NCI-H1694 (cell line): ENCODE measurements at regions not wholly inside any gene's neighbourhood (a gene's known extent, or its start where the extent isn't known, plus 50 kb on each side); places are given as distances from the start of the nearest gene placed in this dataset.

Source experiments
- DNase-seq: peaks from one replicate; lab custom pipeline; 2025; lab: John Stamatoyannopoulos, UW

DNA sequence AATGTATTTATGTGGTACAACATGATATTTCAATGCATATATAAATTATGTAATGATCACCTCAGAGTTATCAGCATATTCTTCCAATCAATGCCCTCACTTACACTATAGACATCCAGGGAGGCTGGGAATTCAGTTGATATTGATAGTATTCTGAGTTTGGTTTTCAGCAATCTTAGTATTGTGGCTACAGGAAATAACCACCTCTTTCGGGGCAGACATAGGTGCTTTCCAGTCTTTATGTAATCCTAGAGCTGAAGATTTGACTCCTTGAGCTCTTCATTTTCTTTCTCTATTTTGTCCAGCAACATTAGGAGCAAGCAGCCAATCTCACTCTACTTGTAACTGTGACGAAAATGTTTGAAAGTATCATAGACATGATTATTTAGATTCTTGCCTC, 712.7 kb upstream of the KIRREL3 start:
- no peak for DNase-seq

DNA sequence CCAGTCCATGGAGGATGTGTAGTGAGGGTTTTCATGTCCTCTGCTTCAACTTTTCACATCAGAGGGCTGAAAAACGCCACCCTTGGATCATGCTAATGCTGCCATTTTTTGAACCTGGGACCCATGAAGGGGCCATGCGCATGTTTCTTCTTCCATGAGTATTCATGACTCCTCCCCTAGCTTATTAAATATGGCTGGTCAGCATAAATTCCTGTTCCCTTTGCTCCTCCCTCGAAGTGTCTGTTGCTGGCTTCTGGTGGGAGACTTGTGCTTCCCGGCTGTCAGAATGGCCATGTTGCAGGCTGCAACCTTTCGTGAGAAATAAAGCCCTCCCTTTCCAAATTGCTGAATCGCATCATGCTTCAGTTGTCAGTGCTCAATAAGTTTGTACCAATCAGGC, 711.2 kb upstream of the KIRREL3 start:
- DNase-seq = no peak

DNA sequence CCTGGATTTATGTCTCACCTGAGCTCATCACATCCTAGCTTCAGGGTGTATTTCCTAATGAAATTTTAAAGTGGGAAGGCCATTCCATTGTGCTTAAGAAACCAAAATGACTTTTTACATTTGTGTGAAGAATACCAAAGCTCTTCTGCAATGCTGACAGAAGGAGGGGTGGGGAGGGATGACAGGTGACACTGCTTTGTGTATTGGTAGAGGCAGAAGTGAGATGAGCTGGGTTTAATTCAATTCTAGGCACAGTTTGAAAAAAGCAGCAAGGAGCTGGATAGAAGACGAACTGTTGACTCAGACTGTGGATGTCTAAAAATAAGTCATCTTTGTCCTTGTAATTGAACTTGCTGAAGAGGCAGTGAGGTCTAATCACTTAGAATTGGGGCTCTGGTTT, 710.3 kb upstream of the KIRREL3 start:
- no peak for DNase-seq

DNA sequence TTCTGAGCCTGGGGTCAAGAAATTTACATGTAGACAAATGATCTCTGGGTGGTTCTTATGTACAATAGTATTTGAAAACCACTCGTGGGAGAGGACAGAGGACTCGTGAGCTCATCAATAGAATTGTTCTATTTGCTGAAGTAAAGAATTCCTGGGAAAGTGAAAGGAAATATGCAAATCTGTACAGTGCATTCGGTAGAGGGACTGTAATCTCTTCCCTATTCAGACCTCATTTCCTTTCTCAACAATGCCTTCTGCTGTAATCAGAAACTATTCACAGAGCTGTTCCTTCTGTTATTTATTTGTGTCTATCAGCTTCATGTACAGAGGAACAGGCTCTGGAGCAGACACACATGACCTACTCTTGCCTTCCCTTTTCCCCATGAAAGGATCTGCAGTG, 709.4 kb upstream of the KIRREL3 start:
- no peak for DNase-seq

DNA sequence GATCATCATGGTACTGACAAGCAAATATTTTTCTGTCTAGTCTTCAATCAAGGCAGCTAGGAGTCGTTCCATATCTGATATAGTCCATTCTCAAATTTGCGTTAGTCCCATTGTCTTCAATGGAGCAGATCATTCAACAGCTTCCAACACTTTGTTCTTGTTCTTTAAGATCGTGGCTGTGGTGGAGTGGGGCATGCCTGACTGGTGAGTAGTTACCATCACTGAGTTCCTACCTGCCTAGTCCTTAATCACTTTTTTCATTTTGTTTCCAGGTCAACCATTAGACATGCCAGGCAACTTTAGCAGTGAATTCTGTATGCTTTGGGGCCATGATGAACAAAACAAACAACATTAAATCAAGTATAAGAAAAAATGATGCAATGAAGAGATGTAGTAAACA, 693.1 kb upstream of the KIRREL3 start:
- no peak for DNase-seq

DNA sequence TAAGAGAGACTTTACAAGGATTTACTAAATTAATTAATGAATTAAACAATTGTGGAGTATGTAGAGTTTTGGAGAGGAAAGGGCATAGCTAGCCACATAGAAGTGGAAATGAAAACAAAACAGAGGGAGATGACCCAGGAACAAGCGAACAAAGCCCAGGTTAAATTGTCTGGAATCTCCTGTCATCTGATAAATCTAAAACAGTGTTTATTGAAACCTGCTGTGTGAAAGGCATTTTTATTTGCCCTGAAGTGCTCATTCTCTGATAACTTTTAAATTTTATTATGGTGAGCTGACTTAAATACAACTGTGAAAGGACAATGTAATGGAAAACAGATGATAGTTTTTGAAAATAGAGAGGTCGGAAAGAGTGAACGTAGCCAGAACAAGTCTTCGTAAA, 682.8 kb upstream of the KIRREL3 start:
- no peak for DNase-seq

DNA sequence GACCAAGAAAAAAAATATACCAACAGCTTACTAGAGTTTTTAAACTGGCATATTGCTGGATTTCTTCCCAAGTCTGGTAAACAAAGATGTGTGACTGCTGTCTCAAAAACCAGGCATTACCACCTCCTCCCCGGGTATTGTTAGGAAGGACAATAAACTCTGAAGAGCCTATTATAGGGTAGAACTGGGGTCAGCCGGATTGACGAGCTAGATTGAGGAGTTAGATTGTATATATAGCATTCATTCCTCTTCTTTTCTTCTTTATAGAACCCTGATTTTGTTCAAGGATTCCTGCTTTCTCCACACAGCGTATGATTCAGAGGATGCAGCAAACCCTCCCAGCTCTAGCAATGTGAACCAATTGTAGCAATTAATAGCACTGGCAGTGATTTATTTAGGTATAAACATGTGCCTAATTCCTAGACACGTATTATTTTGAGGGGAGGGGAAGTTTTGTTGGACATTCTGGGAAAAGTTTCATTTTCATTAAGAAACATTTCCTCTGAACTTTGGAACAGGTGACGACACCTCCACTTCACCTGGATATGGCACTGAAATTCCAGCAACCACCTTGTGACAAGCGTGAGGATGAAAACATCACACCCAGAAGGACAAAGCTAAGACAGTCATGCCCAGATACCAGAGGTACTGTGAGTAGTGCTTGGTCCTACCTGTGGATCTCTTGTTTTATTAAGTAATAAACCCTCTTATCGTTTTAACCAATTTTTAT, 679.4 kb upstream of the KIRREL3 start:
- DNase-seq = no peak

DNA sequence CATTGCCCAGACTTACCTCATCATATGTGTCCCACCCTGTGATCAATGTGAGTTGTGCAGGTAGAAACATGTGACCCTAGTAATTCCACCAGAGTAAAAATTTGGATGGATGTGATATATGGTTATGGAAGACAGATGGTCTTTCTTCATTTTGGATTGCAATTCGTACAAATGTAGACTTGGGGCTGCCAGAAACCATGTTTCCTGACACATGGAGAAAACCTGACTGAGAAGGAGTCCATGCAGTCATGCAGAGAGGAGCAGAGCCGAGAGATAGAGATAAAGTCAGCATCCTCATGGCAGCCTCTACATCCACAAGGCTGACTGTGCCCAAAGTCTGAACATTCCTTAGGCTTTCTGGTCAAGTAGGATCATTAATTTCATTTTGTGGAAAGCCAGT, 678.1 kb upstream of the KIRREL3 start:
- no peak for DNase-seq

DNA sequence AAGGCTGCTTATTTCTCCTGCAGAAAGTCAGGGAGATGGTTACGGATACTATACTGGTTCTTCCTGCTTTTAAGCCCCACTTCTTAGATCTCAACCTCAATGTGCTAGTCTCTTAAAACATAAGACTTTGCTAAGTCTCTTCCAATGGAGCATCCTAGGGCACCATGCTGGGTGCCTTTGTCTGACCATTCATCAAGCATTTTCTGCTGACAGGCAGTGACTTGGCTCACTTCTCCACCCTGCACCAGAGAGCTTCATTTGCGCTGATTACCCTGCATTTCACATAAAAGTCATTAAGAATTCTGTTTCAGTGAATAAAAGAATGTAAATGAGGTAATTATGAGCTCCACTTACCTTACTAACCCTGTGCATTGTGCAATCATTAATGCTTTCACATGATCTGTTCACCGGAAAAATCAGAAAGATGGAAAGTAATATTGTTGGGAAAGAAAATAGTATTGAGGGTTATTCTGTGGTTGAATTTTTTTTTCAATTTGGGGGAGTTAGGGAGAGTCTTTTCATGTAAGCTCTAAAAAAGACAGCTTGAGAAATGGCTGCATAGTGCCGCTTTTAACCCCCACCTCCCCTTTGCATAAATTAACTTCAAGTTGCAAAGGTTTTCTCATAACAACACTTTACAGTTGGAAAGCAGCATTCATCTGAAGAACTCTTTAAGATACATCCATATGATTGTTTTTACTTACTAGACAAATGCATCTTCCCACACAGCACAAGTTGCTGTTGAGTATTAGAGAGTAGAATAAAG, 677.3 kb upstream of the KIRREL3 start:
- no peak for DNase-seq

DNA sequence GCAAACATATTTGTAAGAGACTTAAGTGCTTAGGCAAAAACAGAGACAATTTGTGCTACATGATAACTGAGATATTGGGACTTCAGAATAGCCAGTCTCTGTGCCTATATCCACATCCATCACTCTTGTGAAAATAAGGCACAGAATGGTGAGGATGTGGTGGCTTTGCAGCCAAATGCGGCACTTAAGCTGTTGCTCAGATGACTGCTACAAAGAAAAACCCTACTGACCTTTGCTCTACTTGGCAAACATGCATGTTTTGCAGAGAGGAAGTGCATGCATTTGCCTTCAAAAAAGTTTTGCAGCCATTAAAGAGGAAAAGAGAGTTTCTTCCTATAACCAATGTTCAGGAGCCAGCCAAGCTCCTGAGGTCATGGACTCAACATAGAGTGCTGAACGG, 675.0 kb upstream of the KIRREL3 start:
- DNase-seq = no peak

DNA sequence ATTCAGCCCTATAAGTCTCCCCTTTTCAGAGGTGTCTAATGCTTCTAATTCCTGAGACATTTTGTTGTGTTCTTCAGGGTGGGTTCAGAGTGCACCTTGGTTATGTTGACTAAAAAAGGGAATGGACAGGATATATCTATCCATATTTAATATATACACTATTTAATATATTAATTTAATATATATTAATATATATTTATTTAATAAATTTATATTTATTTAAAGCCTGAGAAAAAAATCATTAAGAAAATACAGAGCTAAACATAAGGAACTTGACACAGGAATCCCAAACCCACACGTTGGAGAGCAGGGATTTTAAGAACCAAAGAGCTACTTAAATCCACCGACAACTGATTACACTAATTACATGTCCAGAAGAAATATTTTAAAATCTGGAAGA, 674.2 kb upstream of the KIRREL3 start:
- no peak for DNase-seq

DNA sequence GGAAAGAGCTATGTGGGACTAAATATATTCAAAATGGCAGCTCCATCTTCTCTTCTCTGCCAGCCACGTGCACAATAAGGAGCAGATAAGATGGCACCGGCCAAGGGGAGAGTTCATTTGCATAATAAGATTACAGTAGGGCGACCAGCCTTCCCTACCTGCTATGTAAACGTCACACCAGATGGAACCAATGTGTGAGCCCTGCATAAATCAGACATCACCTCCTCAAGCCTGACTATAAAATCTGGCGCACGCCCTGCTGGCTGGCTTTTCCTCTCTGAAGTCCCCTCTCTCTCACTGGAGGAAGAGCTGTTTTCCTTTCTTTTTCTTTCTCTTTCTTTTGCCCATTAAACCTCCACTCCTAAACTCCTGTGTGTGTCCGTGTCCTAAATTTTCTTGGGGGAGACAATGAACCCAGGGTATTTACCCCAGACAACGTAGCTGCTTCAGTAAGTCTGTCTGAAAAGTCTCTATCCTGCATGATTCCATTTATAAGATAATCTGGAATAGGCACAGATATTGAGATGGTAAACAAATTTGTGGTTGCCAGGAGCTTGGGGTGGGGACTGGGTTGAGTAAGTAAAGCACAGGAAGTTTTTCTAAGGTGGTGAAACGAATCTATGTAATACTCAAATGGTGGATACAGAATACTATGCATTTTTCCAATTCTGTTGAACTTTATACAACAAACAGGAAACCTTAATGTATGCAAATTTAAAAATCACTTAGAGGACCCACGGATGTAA, 670.0 kb upstream of the KIRREL3 start:
- DNase-seq = no peak

DNA sequence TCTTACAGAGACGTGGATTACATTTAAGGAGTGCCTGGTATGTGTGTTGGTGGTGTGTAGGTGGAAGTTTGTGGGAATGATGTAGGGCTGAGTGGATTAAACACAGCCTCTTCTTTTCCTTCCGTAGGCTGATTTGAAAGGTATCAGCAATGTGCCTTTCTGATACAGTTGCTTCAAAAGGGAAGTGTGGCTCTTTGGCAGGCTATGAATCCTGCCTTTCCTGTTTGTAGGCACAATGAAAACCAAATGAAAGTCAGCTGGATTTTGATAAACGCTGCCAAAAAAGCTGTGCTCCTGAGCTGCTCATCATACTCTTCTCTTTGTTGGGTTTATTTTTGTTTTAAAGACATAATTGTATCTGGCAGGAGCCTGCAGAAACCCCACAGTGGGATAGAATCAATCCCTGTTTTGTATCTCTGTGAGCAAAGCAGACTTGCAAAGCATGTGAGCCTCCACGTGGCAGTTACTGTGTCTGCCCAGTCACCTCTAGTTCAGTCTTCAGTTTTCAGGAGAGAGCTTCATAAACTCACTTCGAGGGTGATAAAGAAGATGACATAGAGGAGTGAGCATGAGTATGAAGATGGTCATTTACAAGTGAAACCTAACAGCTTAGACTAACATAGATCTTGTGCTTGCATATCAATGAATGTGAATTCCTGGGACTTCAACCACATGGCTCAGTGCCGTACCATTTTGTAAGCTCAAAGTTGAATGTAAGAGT, 655.7 kb upstream of the KIRREL3 start:
- no peak for DNase-seq

DNA sequence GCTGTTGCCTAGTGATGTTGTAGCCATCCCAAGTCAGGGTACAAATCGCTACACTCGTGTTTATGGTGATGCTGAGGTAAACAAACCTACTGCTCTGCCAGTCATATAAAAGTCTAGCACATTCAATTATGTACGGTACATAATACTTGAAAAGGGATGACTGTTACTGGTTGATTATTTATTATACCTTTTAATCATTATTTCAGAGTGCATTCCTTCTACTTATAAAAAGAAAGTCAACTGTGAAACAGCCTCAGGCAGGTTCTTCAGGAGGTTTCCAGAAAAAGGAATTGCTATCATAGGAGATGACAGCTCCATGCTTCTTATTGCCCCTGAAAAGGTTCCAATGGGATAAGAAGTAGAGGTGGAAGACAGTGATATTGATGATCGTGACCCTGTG, 652.5 kb upstream of the KIRREL3 start:
- no peak for DNase-seq

DNA sequence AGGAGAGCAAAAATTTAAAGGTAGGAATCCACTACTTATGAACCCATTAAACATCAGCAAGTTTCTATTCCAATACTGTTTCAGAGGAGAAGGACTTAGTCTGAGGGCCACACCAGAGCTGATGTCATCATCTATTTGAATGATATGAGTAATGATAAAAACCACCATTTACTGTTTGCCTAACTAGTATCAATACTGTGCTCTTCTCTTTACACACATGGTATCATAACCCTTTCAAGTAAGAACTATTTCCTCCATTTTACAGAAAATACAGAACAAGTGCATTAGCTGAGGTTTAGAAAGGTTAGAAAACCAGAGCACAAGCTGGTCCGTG, 651.3 kb upstream of the KIRREL3 start:
- DNase-seq = no peak

DNA sequence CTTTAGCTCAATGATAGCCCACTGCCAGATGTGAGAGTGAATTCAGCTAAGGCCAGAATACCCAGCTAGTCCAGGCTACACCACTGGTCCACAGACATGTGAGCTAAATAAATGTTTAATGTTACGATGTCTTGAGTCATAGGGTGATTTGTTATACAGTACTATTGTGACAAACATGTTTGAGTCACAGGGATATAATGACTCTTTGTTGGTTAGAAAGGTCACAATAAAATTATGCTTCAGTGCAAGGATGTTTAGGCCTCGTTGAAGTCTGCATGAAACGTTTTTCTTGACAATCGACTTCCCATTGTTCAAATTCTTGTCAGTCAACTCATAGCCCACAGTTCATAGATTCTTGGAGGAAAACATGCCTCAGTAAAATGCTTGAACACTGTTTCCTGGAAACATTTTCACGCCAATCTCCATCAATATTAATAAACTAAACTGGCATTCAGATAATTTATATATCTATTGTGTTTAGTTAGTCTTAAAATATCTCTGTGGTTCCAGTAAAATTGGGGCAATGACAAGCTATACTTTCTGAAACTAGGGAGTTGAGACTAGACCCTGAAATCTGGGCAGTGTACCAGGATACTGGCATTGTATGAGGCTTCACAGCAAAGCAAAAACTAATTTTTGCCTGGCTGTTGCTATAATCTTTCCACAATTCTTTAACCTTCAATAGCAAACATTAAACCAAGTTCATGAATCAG, 650.8 kb upstream of the KIRREL3 start:
- no peak for DNase-seq

DNA sequence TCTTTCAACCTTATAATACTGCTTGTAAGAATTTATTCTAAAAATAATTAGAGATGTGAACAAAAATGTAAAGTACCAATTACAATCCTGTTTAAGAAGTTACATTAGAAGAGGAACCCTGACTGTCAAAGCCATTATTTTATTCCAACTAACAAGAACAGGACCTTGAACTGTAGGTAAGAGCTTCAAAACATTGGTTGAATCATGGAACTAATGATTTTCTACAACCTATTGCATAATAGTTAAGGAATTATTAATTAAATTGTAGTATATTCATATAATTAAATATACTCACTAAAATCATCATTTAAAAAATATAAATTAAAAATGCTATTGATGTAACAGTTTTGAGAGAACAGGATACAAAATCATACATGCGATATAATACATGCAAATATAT, 649.4 kb upstream of the KIRREL3 start:
- DNase-seq = no peak

DNA sequence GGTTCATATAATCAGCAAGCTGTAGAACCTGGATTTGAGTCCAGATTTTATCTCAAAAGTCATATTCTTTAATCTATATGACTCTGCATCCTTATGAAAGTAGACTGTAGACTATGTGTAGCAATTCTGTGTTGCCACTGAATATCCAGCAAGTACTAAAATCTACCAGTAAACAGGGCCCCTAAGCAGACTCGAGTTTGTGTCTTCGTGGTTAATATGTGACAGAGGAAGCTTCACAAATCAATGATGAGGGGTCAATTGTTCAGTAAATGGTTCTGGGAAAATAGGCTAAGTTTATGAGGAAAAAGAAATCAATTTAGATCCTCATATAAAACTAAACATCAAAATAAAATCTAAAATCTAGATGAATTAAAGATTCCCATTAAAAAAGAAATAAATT, 648.5 kb upstream of the KIRREL3 start:
- DNase-seq = no peak

DNA sequence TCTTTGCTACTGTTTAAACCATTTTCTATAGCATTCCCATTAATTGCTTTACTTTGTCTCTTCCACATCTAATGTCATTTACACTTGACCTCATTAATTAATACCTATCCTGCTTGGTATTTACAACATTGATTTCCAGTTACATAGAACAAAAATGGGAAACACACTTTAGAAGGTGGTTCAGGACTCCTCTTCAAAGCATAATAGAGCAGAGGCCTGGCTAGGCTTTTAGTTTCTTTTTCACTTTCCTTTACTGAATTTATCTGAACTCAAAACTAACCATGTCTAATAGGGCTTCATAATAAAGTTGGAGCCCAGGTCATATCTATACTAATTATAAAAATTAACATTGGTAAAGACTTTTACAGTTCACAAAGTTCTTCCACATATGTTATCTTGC, 648.0 kb upstream of the KIRREL3 start:
- no peak for DNase-seq

DNA sequence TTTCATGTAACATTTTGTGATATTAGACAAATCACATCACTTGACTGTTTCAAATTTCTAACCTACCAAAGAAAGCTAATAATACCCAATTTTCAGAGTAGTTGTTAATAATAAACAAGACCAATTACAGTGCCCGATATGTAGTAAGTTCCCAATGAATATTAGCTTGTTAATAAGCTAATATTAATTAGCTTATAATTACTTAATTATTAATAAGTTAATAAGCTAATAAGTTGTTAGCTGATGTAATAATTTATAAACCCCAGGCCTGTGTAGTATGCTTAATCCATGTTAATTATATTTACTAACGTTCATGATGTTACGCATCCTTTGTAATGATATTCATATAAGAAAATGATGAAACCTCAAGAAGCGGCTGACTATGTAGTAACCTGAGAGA, 643.8 kb upstream of the KIRREL3 start:
- DNase-seq = no peak

DNA sequence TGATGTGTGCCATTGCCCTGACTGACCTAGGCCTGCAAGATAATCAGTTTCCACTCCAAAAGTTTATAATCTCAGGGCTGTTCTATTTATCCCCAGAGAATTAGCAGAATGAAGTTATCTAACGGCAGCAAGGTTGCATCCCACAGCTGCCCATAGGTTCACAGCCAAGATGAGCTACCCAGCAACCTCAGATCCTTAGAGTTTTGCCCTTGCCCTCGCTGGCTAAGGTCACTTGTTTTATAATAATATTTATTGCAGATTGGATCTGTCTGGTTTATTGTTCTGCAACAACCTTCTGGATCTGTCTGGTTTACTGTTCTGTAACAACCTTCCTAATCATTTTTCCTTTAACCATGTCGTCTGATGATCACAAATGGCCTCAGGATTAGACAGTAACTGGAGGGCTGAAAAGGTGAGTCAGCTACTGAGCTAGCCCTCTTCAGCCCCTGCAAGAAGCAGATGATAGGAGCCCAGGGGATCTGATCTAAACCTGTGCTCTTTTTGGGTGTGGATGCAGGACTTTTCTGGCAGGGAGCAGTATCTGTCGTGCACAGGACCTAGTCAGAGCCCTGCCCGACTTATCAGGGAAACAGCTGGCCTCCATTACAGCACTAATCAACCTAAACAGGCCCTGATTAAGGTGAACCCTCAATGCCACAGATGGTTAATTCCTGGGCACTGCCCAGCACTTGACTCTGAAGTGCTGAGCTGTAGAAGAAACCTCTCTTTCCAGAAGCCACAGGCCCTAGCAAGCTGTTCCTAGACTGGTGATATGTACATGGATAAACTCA, 642.9 kb upstream of the KIRREL3 start:
- DNase-seq = no peak
